ENCODE measurements at regions not wholly inside any gene's neighbourhood (a gene's known extent, or its start where the extent isn't known, plus 50 kb on each side); places are given as distances from the start of the nearest gene placed in this dataset.
"Not testable (repeated sequence)": the region's sequence is repeated elsewhere in the genome, so short reads cannot be mapped to it uniquely, and the experiment has no call there.

- no peak for DNase-seq
Observed at GRCh38 chr2:147603447-147603846, 241.4 kb upstream of the ACVR2A start.

- DNase-seq = no peak
Observed at GRCh38 chr2:147600646-147601045, 244.2 kb upstream of the ACVR2A start.

GRCh38 chr2:147600223-147600622 lies 244.6 kb upstream of the ACVR2A start:
- DNase-seq = no peak

GRCh38 chr2:147595200-147595599 lies 249.6 kb upstream of the ACVR2A start:
- DNase-seq = no peak

- DNase-seq = no peak
Observed at GRCh38 chr2:147594038-147594437, 250.8 kb upstream of the ACVR2A start.

GRCh38 chr2:147592784-147593183 lies 252.0 kb upstream of the ACVR2A start:
- not testable (repeated sequence) for DNase-seq

- no peak for DNase-seq
Observed at GRCh38 chr2:147589127-147589526, 255.7 kb upstream of the ACVR2A start.

- no peak for DNase-seq
Observed at GRCh38 chr2:147588191-147588590, 256.6 kb upstream of the ACVR2A start.

- DNase-seq = no peak
Observed at GRCh38 chr2:147578529-147578928, 266.3 kb upstream of the ACVR2A start.

GRCh38 chr2:147577998-147578380 lies 266.8 kb upstream of the ACVR2A start:
- no peak for DNase-seq

- no peak for DNase-seq
Observed at GRCh38 chr2:147577323-147577997, 267.4 kb upstream of the ACVR2A start.

GRCh38 chr2:147575106-147575505 lies 269.7 kb upstream of the ACVR2A start:
- DNase-seq = no peak

- no peak for DNase-seq
Observed at GRCh38 chr2:147572622-147573021, 272.2 kb upstream of the ACVR2A start.

- DNase-seq = no peak
Observed at GRCh38 chr2:147569426-147569825, 275.4 kb upstream of the ACVR2A start.

- DNase-seq = no peak
Observed at GRCh38 chr2:147568109-147568508, 276.7 kb upstream of the ACVR2A start.

- no peak for DNase-seq
Observed at GRCh38 chr2:147567136-147567535, 277.7 kb upstream of the ACVR2A start.

GRCh38 chr2:147560810-147561535 lies 283.9 kb upstream of the ACVR2A start:
- no peak for DNase-seq

- DNase-seq = no peak
Observed at GRCh38 chr2:147559070-147559725, 285.6 kb upstream of the ACVR2A start.

GRCh38 chr2:147558620-147559019 lies 286.2 kb upstream of the ACVR2A start:
- DNase-seq = no peak

GRCh38 chr2:147554521-147555107 lies 290.2 kb upstream of the ACVR2A start:
- no peak for DNase-seq

- no peak for DNase-seq
Observed at GRCh38 chr2:147553775-147554271, 291.0 kb upstream of the ACVR2A start.

GRCh38 chr2:147550995-147551731 lies 293.7 kb upstream of the ACVR2A start:
- DNase-seq = no peak

GRCh38 chr2:147549054-147549453 lies 295.8 kb upstream of the ACVR2A start:
- no peak for DNase-seq
